ENCODE measurements at regions not wholly inside any gene's neighbourhood (a gene's known extent, or its start where the extent isn't known, plus 50 kb on each side); places are given as distances from the start of the nearest gene placed in this dataset.

DNA sequence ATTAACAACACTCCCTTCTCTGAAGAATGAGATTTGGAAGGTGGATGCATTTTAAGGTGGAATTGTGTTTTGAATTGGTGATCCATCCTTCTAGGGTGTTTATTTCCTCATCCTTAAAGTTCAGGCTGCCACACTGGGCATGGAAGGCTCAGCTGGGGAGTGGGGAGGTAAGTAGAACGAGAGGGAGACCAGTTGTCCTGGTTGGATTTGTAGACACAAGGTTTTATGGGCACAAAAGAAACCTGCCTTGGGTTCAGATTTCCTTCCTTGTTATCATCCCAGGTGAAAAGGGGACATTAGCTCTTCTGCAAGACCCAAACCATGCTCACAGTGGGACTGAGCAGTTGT is 101.0 kb upstream of the SIX3 start:
- Histone ChIP-seq H3K36me3 (ENCODE audit: control insufficient read depth, insufficient read depth, low read length) (no peaks in the 10 kb centered on the region), H3K27me3 (replicated peaks; ENCODE audit: control insufficient read depth, insufficient read depth, low read length) (no peaks in the 10 kb centered on the region), H3K4me3 (replicated peaks; ENCODE audit: low read depth, low read length) (no peak overlapping the region)
- DNase-seq (ENCODE audit: extremely low read depth, insufficient read length) = no peak
- TF ChIP-seq, protein P1, sequence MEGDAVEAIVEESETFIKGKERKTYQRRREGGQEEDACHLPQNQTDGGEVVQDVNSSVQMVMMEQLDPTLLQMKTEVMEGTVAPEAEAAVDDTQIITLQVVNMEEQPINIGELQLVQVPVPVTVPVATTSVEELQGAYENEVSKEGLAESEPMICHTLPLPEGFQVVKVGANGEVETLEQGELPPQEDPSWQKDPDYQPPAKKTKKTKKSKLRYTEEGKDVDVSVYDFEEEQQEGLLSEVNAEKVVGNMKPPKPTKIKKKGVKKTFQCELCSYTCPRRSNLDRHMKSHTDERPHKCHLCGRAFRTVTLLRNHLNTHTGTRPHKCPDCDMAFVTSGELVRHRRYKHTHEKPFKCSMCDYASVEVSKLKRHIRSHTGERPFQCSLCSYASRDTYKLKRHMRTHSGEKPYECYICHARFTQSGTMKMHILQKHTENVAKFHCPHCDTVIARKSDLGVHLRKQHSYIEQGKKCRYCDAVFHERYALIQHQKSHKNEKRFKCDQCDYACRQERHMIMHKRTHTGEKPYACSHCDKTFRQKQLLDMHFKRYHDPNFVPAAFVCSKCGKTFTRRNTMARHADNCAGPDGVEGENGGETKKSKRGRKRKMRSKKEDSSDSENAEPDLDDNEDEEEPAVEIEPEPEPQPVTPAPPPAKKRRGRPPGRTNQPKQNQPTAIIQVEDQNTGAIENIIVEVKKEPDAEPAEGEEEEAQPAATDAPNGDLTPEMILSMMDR (IDR thresholded peaks at IDR 0.05; ENCODE audit: insufficient read depth, low read length, poor library complexity, severe bottlenecking) = no peak

DNA sequence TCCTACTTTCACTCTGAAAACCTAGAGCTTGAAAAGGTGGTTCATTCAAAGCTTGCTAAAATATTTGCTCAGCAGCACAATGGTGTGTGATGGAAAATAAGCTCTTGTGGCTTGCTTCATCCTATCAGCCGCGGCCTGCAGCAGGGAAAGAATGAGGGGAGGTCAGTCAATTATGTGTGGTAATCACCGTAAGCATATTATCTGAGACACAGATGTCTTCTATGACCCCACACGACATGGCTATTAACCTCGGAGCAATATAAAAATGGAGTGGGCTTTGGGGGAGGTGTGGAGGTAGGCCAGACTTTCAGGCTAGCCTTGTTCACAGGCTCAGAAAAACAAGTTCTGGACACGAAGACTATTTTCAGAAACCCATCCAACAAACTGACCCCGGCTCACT is 98.4 kb upstream of the SIX3 start:
- TF ChIP-seq, protein P1 (IDR thresholded peaks at IDR 0.05; ENCODE audit: insufficient read depth, low read length, poor library complexity, severe bottlenecking) = no peak
- no peaks in the 10 kb centered on the region for H3K27me3 ChIP-seq (replicated peaks; ENCODE audit: control insufficient read depth, insufficient read depth, low read length)
- no peak for DNase-seq (ENCODE audit: extremely low read depth, insufficient read length)
- no peaks in the 10 kb centered on the region for H3K36me3 ChIP-seq (ENCODE audit: control insufficient read depth, insufficient read depth, low read length)
- no peak overlapping the region for H3K4me3 ChIP-seq (replicated peaks; ENCODE audit: low read depth, low read length)

DNA sequence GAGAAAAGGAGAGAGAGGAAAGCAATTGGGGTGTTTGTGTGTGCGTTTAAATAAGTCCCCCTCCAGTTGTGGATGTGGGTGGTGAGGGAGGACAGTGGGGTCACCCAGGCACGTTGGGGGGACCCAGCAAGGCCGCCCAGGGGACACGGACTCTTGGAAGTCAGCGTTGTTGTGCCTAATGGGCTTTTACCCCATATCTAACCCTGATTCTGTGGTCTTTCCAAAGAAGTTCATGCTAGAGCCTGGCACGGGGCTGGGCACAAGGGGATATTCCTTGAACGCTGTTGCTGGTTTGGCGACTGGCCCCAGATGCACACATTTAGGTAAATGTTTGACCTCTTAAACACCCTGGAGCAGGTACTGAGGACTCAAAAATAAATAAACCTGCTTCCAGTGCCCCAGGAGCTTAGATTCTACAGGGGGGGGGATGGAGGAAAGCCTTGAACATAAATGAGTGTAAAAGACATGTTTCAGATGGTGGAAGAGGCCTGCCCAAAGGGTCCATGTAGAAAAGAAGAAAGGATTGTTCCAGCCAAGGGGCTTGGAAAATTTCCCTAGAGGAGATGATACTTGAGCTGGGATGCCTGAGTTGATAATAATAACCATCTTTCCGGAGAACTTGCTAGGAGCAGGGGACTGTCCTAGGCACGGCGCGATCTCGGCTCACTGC is 97.7 kb upstream of the SIX3 start:
- H3K27me3 ChIP-seq (replicated peaks; ENCODE audit: control insufficient read depth, insufficient read depth, low read length) = no peaks in the 10 kb centered on the region
- H3K36me3 ChIP-seq (ENCODE audit: control insufficient read depth, insufficient read depth, low read length) = no peaks in the 10 kb centered on the region
- H3K4me3 ChIP-seq (replicated peaks; ENCODE audit: low read depth, low read length) = no peak overlapping the region
- TF ChIP-seq, protein P1 (IDR thresholded peaks at IDR 0.05; ENCODE audit: insufficient read depth, low read length, poor library complexity, severe bottlenecking) = no peak
- DNase-seq (ENCODE audit: extremely low read depth, insufficient read length) = no peak

DNA sequence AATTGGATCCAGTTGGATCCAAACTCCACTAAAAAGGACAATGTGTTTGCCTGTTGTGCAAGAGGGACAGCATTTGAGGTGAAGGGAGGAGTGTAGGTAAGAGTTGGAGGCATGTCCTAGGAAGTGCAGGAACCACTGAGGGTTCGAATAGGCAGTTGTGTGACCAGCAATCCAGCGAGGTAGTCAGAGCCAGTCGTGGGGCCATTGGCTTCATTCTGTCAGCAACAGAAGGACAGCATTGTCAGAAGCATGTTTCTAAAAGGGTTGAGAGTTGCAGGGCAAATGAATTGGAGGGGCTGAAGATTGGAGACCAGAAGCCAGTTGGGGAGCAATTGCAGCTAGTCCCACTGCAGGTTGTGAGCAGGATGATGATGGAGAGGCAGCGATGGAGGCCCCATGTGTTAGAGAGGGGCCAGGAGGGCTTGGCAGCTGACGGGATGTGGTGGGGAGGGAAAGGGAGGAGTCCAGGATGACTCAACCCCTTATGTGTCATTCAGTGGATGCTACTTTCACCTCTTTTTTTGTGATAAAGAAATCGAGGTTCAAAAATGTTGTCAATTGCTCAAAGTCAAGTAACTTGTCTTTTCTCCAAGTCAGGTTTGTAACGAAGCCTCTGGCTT is 96.7 kb upstream of the SIX3 start:
- no peak for DNase-seq (ENCODE audit: extremely low read depth, insufficient read length)
- no peak overlapping the region for H3K4me3 ChIP-seq (replicated peaks; ENCODE audit: low read depth, low read length)
- no peaks in the 10 kb centered on the region for H3K27me3 ChIP-seq (replicated peaks; ENCODE audit: control insufficient read depth, insufficient read depth, low read length)
- TF ChIP-seq, protein P1 (IDR thresholded peaks at IDR 0.05; ENCODE audit: insufficient read depth, low read length, poor library complexity, severe bottlenecking) = no peak
- no peaks in the 10 kb centered on the region for H3K36me3 ChIP-seq (ENCODE audit: control insufficient read depth, insufficient read depth, low read length)

DNA sequence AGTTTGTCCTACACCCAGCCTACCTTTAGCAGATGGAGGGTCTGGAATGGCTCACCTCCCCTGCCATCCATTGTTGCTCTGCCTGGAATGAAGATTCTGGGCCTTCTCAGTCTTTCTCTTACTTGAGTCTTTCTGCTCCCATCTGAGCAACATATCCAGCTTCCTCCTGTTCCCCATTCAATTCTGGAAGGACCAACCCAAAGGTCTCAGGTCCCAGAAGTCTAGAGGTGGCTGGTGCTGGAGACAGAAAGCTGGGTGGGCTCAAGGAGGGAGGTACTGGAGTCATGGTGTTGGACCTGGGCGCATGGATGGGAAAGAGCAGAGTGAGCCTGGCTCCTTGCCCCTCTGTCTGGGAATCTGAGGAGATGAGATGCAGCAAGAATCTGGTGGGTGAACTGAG is 93.5 kb upstream of the SIX3 start:
- TF ChIP-seq, protein P1 (IDR thresholded peaks at IDR 0.05; ENCODE audit: insufficient read depth, low read length, poor library complexity, severe bottlenecking) = no peak
- no peaks in the 10 kb centered on the region for H3K27me3 ChIP-seq (replicated peaks; ENCODE audit: control insufficient read depth, insufficient read depth, low read length)
- no peak overlapping the region for H3K4me3 ChIP-seq (replicated peaks; ENCODE audit: low read depth, low read length)
- H3K36me3 ChIP-seq (ENCODE audit: control insufficient read depth, insufficient read depth, low read length) = no peaks in the 10 kb centered on the region
- DNase-seq (ENCODE audit: extremely low read depth, insufficient read length) = no peak
